NAMALWA (cell line): ENCODE measurements at regions not wholly inside any gene's neighbourhood (a gene's known extent, or its start where the extent isn't known, plus 50 kb on each side); places are given as distances from the start of the nearest gene placed in this dataset.
A peak's percentile ranks its signal among the peaks of the same experiment; 100 is the strongest.
"Not testable (repeated sequence)": the region's sequence is repeated elsewhere in the genome, so short reads cannot be mapped to it uniquely, and the experiment has no call there.

Experiments
- DNase-seq: peaks from one replicate; pipeline ENCODE4 v3.0.0-alpha.2; 2015; ENCODE audit warnings: low spot score

DNA sequence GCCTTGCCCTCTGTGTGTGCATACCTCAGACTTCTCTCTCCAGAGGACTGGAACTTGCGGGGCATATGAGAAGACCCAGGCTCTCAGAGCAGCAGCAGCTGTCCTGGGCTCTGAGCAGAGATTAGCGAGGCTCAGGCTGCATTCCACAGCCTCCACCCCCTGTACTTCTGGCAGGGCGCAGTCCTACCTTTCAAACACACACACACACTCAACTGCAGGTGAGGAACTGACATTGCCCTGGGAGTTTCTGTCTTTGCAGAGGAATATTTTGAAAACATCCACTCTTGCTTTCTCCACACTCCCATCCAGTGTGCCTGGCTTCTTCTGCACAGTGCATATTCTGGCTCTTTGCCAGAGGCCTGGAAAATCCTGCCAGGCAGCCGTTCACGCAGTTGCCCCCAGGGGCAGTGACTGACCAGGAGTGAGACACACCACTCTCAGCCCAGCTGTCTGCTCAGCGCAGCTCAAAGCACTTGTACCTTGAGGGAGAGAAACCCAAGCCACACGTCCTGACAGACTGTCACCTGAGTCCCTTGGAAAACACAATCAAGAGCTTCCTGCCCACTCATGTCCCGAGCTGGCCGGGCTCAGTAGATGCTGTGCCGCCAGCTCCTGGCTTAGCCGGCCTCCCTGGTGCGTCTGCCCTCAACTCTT is 460.8 kb downstream of the RNF144A start:
- no peak for DNase-seq

- DNase-seq = no peak
Observed at GRCh38 chr2:7378591-7378990, 461.4 kb downstream of the RNF144A start.

DNA sequence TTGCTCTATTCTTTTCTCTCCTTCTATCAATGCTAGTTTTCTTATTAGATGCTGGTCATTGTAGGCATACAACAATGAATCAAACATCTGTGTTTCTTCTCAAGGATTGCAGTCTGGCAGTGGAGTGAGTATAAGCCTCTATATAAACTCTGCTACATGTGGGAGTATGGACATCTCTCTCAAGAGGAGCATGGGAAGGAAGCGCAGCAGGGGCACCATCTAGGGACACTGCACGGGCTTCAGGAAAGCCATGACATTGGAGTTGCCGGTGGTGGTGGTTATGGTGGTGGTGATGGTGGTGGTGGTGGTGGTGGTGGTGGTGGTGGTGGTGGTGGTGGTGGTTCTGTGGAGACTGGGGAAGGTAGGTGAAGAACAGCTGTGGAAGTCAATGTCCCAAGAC is 462.6 kb downstream of the RNF144A start:
- DNase-seq = peak; percentile 11

- no peak for DNase-seq
Observed at GRCh38 chr2:7384773-7385349, 467.6 kb downstream of the RNF144A start.

DNA sequence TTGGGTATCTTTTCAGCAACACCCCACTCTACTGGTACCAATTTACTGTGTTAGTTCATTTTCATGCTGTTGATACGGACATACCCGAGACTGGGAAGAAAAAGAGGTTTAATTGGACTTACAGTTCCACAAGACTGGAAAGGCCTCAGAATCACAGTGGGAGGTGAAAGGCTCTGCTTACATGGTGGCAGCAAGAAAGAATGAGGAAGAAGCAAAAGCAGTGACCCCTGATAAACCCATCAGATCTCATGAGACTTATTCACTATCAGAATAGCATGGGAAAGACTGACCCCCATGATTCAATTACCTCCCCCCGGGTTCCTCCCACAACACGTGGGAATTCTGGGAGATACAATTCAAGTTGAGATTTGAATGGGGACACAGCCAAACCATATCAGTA is 473.1 kb downstream of the RNF144A start:
- not testable (repeated sequence) for DNase-seq

- DNase-seq = no peak
Observed at GRCh38 chr2:7392076-7392787, 475.0 kb downstream of the RNF144A start.

- peak; percentile 9 for DNase-seq
Observed at GRCh38 chr2:7394195-7394594, 477.0 kb downstream of the RNF144A start.

DNA sequence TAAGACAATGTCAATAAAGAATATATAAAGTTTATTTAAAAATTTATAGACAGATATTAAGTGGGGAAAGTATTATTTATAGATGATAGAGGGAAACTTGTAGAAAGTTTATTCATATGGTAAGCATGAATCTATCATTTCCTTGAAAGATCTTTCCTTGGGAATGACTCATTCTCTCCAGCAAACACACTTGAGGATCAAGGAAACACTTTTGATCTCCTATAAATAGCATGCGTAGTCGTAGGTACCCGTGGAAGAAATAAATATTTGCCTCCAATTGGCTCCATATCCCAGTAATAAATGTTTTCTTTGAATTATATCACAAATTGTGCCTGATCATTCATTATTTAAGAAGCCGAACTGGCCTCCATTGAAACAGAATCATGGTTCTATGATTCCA is 483.4 kb downstream of the RNF144A start:
- no peak for DNase-seq

GRCh38 chr2:7403092-7403775 is 486.0 kb downstream of the RNF144A start:
- no peak for DNase-seq

- no peak for DNase-seq
Observed at GRCh38 chr2:7405861-7406715, 488.9 kb downstream of the RNF144A start.

DNA sequence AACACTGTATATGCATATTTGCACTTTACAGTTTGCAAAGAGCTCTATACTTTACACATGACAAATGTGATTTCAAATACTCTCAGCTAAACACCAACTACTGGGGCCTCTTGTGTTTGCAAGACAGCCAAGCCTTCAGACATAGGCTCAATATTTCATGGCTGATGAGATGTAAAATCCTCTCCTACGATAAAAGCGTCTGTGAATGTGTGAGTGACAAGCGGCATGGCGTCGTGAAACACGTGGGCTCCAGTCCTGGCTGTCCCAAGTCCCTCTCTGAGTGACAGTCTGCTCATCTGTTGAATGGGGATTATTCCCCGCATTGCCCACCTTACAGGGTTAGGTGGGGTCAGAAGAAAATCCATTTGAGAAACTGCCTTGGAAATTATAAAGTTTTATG is 489.8 kb downstream of the RNF144A start:
- DNase-seq = no peak

- DNase-seq = no peak
Observed at GRCh38 chr2:7407906-7408680, 490.9 kb downstream of the RNF144A start.

DNA sequence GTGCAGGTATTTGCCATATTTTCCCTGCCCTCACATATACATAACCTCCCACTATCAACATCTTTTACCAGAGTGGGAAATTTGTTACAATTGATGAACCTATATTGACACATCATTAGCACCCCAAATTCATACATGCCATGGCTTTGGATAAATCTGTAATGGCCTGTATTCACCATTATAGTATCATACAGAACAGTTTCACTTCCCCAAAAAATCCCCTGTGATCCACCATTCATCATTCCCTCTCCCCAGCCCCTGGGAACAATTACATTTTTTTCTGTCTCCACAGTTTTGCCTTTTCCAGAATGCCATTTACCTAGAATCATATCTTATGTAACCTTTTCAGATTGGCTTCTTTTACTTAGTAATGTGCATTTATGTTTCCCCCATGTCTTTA is 494.5 kb downstream of the RNF144A start:
- no peak for DNase-seq

- no peak for DNase-seq
Observed at GRCh38 chr2:7417845-7418742, 500.9 kb downstream of the RNF144A start.

GRCh38 chr2:7419186-7419585 is 502.0 kb downstream of the RNF144A start:
- DNase-seq = no peak

DNA sequence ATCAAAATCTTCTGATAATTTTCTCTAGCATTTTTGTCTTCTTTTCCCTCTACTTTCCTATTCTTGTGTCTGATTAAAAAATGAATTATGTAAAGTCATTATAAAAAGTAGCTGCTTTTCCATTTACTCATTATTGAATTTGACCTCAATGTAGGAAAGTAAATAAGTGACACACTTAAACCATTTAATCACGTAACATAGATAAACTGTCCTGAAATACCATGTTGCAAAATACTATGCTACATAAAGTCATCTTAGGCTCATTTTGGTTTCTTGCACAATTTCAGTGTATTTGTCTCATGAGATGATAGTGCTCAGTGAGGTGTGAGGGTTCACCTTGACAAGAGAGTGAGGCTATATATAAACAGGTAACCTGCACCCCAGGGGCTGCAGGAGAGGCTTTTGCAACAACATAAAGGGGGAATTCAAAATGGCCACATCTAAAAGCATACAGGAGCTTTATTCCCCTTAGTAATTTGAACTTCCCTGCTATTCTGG is 502.7 kb downstream of the RNF144A start:
- DNase-seq = no peak

DNA sequence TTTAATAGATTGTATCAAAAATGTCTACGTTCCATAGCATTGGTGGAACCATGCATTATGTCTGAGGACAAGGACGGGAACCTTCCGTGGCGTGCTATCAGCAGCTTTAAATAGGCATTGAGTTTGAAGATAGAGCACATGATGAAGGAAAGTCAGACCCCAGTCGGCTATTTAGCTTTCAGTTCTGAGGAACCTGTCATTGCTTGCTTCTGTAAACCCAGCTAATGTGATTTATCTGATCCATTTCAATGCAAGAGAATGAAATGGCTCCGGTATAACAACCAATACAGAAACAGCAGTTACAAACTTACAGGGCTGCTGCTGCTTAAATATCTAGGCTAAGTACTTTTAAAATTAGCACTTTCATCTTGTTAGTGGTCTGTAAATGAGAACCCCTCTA is 503.3 kb downstream of the RNF144A start:
- no peak for DNase-seq

DNA sequence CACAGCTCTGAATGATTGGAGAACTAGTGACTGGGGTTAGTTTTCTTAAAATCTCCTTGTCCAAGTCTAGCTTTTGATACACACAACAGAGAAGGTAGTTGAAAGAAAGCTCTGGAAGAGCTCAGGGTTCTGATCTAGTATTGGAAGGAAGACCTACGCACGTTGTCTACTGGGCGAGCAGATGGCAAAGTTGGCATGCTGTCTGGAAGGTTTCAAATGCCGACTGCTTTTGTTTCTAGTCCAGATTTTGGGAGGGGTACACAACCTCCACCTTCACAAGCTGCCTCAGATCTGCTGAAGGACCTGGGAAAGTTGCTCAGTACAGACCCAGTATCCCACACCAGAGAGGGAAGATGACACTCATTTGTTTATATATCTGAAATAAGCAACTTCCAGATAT is 507.3 kb downstream of the RNF144A start:
- no peak for DNase-seq

GRCh38 chr2:7427293-7428060 is 510.3 kb downstream of the RNF144A start:
- peak; percentile 88 for DNase-seq
